Endothelial cell of hepatic sinusoid (primary cell): ENCODE measurements at regions not wholly inside any gene's neighbourhood (a gene's known extent, or its start where the extent isn't known, plus 50 kb on each side); places are given as distances from the start of the nearest gene placed in this dataset.

Source experiments
- in situ Hi-C: cut with HindIII; loops from 2 replicates; pipeline ENCODE4 v1.10.0; 2017; ENCODE audit warnings: low sequenced_read_pairs

DNA sequence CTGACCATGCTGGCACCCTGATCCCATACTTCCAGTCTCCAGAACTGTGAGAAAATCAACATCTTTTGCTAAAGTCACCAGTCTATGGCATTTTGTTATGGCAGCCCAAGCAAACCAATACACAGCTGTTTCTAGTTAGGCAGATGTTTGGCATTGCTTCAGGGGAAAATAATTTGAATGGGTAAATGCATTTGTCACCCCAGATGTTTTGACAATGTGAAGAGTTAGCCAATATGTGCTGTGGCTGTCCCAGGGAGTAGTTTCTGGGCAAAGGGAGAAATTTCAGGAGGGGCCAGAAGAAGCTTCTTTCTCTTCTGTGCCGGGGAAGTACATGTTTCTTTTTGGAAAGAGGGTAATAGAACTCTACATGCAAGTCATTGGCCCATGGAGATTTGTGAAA lies 619.0 kb downstream of the SLC4A3 start:
- in situ Hi-C loops, result no loop called here

GRCh38 chr2:220247588-220248350 lies 620.3 kb downstream of the SLC4A3 start:
- in situ Hi-C loops, result no loop called here

DNA sequence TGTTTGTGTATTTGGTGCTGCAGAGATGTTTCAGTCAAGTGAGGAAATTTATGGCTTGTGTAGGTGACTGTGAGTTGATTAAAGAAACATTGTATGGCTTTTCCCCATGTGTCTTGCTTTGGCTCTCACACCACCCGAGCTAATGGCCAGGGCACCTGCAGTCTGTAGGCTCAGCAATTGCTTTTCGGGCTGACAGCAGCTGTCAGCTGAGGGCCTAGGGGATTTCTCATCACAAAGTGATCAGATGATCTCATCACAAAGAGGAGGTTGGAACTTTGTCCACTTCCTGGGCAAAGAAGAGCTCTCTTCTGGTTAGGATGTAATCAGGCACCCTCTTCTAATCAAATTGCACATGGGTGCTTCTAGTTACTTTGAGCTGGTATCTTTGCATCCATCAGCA lies 632.2 kb downstream of the SLC4A3 start:
- in situ Hi-C loops, result no loop called here

- in situ Hi-C loops, result no loop called here
Measured at GRCh38 chr2:220263300-220263699, 635.9 kb downstream of the SLC4A3 start.

DNA sequence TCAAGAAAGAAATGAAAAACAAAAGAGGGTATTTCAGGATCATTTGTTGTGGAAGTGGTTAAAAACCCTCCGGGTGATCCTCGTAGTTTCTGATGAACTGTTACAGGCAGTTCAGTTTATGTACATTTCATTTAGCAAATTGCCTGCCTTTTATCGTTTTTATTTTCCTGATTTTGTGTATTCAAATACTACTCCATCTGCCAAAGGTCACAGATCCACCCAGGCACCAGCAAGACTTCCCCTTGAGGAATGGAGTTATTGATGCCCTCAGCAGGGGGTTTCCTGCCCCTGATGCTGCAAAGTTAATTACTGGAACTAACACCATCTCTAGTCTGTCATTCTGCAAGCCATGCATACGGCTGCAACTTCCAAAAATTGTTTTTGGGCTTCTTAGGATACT lies 641.9 kb downstream of the SLC4A3 start:
- in situ Hi-C loops, result no loop called here

DNA sequence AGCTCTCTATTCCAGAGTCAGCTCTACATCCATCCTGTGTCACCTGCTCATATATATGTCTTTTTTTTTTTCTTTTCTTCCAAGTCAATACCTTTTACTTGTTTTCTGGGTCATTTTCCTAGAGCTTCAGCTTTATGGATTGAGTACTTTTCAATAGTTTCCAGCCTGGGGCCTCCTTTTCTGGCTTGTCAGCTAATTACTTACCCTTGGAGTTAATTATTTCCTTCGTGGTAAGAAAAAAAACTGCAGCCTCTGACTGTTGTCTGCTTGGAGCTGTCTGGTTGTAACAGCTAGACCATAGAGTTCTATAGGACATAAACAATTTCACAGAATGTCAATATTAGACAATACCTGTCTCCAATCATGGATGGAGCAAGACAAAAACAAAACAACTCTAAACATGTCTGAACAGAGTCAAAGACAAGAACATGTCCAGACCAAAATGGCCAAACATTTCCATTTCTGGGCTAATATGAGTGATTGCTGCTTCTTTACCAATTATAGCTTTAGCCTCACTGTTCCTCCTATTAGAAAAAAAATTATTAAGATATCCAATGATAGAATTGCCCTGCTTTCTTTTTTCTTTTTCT lies 643.1 kb downstream of the SLC4A3 start:
- in situ Hi-C loops, result no loop called here

DNA sequence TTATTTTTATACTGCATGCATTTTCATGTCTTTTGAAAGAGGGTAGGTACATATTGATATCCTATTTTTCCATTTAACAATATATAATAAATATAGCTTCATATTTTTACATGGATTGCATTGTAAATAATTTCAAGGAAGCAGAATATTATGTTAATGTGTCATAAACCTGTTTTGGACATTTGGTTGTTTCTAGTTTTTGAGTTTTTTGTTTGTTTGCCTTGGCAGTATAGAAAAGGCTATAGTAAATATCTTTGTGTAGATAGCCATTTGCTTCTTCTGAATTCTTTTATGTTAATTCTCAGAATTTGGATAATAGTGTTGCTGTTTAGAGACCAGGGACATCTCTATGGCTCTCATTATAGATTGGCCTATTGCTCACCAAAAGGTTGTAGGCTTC lies 645.2 kb downstream of the SLC4A3 start:
- in situ Hi-C loops, result no loop called here

- in situ Hi-C loops, result no loop called here
Measured at GRCh38 chr2:220273082-220273481, 645.7 kb downstream of the SLC4A3 start.

- in situ Hi-C loops, result no loop called here
Measured at GRCh38 chr2:220275454-220275853, 648.0 kb downstream of the SLC4A3 start.

GRCh38 chr2:220276741-220277444 lies 649.5 kb downstream of the SLC4A3 start:
- in situ Hi-C loops, result no loop called here

DNA sequence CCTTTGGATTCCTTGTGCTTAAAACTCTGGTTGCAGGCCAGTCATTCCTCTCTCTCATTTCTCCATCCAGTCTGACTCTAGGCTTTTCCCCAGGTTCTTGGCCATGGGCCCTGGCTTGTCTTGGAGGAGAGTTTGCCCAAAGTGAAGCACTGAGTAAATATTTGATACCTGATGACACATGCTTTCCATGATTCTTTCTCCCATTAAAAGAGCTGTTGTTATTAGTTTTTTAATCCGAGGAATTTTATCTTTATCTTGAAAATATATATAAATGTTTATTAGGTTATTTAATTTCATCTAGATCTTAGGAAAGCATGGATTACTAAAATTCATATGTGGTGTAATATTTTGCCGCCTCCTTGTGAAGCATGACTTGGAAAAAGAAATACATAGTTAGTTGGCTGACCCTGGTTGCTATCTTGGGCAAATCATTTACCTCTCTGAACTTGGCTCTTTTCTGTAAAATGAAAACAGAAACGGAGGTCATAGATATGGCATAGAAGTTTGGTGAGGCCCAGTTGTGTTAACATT lies 650.1 kb downstream of the SLC4A3 start:
- in situ Hi-C loops, result no loop called here

GRCh38 chr2:220278022-220278421 lies 650.6 kb downstream of the SLC4A3 start:
- in situ Hi-C loops, result no loop called here

DNA sequence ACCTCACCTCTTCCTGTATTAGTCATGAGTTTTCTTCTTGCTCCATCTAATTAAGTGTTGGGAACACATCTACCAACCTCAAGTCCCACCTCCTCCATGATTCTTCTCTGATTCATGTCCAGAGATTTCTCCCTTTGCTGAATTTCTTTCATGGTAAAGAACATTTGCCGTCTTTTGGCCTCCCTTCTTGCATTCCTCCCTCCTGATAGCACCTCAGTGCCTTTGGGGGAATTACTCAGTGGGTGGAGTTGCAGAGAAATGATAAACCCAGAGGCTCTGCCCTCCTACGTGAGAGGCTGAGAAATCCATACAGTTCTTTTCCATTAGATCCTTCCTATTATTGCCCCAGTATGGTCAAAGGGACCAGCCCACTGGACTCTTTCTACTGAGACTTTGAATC lies 651.9 kb downstream of the SLC4A3 start:
- in situ Hi-C loops, result no loop called here

DNA sequence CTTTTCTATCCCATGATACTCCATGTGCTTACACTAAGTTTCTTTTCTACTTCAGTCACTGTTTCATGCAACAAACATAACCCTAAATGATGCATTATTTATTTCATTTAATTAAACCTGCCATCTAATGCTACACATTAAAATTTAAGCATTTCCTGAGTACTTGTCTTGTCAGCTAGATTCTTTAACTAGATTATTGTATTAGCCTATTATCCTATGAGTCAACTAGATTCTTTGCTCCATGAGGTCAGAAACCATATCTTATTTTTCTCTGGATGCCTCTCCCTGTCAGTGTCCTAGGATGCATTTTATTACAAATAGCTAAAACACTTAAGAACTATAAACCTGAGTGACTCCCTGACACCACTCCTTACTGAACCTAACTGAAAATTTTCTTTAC lies 652.4 kb downstream of the SLC4A3 start:
- in situ Hi-C loops, result no loop called here

- in situ Hi-C loops, result no loop called here
Measured at GRCh38 chr2:220280736-220281135, 653.3 kb downstream of the SLC4A3 start.

GRCh38 chr2:220281771-220282170 lies 654.3 kb downstream of the SLC4A3 start:
- in situ Hi-C loops, result no loop called here

- in situ Hi-C loops, result no loop called here
Measured at GRCh38 chr2:220282236-220282635, 654.8 kb downstream of the SLC4A3 start.

DNA sequence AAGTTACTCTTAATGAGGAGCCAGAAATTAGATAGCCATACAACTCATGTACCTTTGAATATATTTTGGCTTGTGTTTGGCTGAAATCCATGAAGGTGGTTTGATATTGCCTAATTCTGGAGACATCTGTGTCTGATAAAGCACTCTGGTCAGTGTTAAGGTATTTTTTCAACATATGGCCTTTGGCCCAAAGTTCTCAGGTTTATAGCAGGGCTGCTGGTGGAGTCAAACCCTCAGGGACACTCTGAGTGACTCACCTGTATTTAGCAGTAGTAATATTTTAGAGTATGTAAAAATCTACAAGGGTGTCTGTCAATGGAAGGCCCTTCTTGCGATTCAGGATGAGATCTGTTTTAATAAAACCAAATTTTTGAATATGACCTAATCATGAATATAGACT lies 666.5 kb downstream of the SLC4A3 start:
- in situ Hi-C loops, result no loop called here

GRCh38 chr2:220296174-220296573 lies 668.7 kb downstream of the SLC4A3 start:
- in situ Hi-C loops, result no loop called here

DNA sequence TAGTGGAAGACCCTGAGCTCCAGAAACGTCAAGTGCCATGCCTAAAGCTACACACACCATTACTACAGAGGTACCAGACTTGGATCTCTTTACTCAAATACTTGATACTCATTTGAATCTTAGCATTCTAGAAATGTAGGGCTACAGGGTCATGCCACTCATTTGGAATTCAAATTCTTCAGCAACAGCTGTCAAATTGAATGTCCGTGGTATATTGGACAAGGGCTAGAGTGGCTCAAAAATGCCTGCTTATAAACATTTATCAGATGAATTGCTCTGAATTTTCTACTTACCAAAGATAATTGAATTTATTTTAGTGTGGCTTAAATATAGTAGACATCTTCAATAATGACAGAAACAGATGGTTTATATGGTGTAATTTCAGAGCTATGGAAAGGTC lies 669.7 kb downstream of the SLC4A3 start:
- in situ Hi-C loops, result no loop called here

GRCh38 chr2:220300806-220301205 lies 673.4 kb downstream of the SLC4A3 start:
- in situ Hi-C loops, result no loop called here

GRCh38 chr2:220302756-220303155 lies 675.3 kb downstream of the SLC4A3 start:
- in situ Hi-C loops, result no loop called here
